Kidney (tissue), 13 donors: ENCODE measurements at regions not wholly inside any gene's neighbourhood (a gene's known extent, or its start where the extent isn't known, plus 50 kb on each side); places are given as distances from the start of the nearest gene placed in this dataset.
A peak's percentile ranks its signal among the peaks of the same experiment; 100 is the strongest.

Experiments used
- DNase-seq, 5 donors: peaks; one replicate each; pipeline ENCODE4 v3.0.0-alpha.2; 2013 to 2020
- FAIRE-seq: peaks from 2 replicates; lab custom pipeline; 2012; peaks lifted over from hg19 to GRCh38; lab: Jason Lieb, UNC
- H3K27ac ChIP-seq, 2 donors: one replicate each; pipeline ENCODE4 v1.7.0; 2013; ENCODE audit warnings: low read depth in 2 of 2, low read length in 2 of 2, inconsistent platforms in 1 of 2
- H3K27me3 ChIP-seq: one replicate; pipeline ENCODE4 v1.7.1; 2013; ENCODE audit warnings: low read length, inconsistent platforms; ENCODE audit not compliant: control insufficient read depth, insufficient read depth
- H3K36me3 ChIP-seq, 3 donors: one replicate each; pipeline versions ENCODE4 v1.7.0 to v1.7.1; 2013; ENCODE audit warnings: low read length in 3 of 3, control low read depth in 1 of 3, inconsistent platforms in 1 of 3; ENCODE audit not compliant: insufficient read depth in 3 of 3, control insufficient read depth in 2 of 3
- H3K4me1 ChIP-seq, 3 donors: one replicate each; pipeline versions ENCODE4 v1.7.0 to v1.7.1; 2013; ENCODE audit warnings: low read length in 3 of 3, inconsistent platforms in 1 of 3, low read depth in 1 of 3; ENCODE audit not compliant: control insufficient read depth in 2 of 3, insufficient read depth in 2 of 3
- H3K4me3 ChIP-seq, 3 donors: one replicate each; pipeline versions ENCODE4 v1.7.0 to v1.8.1; 2013; ENCODE audit warnings: low read length in 3 of 3, control low read depth in 1 of 3, inconsistent platforms in 1 of 3
- H3K9ac ChIP-seq, 3 donors: one replicate each; pipeline versions ENCODE4 v1.7.0 to v1.7.1; 2013; ENCODE audit warnings: low read length in 3 of 3, control low read depth in 1 of 3, inconsistent platforms in 1 of 3
- H3K9me3 ChIP-seq, 3 donors: one replicate each; pipeline versions ENCODE4 v1.7.0 to v1.7.1; 2013; ENCODE audit warnings: low read length in 3 of 3, control low read depth in 1 of 3, inconsistent platforms in 1 of 3; ENCODE audit not compliant: control insufficient read depth in 2 of 3, insufficient read depth in 1 of 3
- intact Hi-C: fragments of 100-400 bp; cut with DNase I; formaldehyde crosslinking; loops from one replicate; pipeline ENCODE4 v1.11.1; 2022
- TF ChIP-seq, protein P1 (sequence below): IDR thresholded peaks from 3 replicates; pipeline ENCODE4 v1.5.1; 2012; ENCODE audit warnings: mild to moderate bottlenecking, moderate library complexity, borderline replicate concordance; ENCODE audit not compliant: insufficient read depth; ENCODE audit errors: extremely low read depth
- donor health status: control.
- donor health status: control.
- donor health status: control.
- donor health status: control.
- donor health status: control.
- donor health status: DM: yes; HTN: yes; CAD: no.
- donor health status: Normal renal cell carcinoma (clear cell type).

DNA sequence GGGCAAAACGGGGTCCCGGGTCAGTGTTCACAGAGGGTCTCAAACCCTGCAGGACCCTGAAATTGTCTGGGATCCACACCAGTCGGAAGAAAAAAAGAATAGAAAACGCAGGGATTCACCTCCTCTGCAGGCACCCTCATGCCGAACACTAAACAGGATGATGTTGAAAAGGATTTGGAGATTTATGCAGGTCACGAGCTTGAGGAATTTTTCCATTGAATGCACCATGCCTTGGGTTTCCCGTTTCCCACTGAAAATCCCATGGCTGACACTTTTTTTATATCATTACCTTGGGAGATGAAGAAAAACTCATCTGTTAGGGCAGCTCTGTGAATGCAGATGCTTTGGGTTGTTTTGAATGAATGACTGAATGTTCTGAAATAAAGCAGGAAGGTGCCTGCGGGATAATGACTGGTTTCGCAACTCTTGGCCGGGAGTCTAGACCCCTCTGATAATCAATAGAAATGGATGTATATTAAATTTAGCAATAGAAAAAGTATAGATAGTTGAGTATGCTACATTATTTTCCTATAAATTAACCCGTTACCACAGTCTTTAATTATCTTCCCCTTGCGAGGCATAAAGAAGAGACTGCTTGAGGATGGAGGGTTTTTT is 147.5 kb upstream of the AFDN start:
- peak in 2 of 5 donors; percentile 66 to 76 for DNase-seq
- intact Hi-C loops, result no loop called here
- H3K9me3 ChIP-seq, result no peaks in the 10 kb centered on the region
- H3K27me3 ChIP-seq, result no peaks in the 10 kb centered on the region
- H3K27ac ChIP-seq, result no peak overlapping the region
- H3K9ac ChIP-seq, result no peak overlapping the region
- peaks cover 2 to 25% (median 21%) of the 10 kb centered on the region in 3 donors for H3K4me1 ChIP-seq
- H3K36me3 ChIP-seq, result no peaks in the 10 kb centered on the region
- FAIRE-seq, result no peak
- peak overlapping the region in 1 of 3 donors; percentile 31 for H3K4me3 ChIP-seq
- TF ChIP-seq, protein P1, sequence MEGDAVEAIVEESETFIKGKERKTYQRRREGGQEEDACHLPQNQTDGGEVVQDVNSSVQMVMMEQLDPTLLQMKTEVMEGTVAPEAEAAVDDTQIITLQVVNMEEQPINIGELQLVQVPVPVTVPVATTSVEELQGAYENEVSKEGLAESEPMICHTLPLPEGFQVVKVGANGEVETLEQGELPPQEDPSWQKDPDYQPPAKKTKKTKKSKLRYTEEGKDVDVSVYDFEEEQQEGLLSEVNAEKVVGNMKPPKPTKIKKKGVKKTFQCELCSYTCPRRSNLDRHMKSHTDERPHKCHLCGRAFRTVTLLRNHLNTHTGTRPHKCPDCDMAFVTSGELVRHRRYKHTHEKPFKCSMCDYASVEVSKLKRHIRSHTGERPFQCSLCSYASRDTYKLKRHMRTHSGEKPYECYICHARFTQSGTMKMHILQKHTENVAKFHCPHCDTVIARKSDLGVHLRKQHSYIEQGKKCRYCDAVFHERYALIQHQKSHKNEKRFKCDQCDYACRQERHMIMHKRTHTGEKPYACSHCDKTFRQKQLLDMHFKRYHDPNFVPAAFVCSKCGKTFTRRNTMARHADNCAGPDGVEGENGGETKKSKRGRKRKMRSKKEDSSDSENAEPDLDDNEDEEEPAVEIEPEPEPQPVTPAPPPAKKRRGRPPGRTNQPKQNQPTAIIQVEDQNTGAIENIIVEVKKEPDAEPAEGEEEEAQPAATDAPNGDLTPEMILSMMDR, result no peak

DNA sequence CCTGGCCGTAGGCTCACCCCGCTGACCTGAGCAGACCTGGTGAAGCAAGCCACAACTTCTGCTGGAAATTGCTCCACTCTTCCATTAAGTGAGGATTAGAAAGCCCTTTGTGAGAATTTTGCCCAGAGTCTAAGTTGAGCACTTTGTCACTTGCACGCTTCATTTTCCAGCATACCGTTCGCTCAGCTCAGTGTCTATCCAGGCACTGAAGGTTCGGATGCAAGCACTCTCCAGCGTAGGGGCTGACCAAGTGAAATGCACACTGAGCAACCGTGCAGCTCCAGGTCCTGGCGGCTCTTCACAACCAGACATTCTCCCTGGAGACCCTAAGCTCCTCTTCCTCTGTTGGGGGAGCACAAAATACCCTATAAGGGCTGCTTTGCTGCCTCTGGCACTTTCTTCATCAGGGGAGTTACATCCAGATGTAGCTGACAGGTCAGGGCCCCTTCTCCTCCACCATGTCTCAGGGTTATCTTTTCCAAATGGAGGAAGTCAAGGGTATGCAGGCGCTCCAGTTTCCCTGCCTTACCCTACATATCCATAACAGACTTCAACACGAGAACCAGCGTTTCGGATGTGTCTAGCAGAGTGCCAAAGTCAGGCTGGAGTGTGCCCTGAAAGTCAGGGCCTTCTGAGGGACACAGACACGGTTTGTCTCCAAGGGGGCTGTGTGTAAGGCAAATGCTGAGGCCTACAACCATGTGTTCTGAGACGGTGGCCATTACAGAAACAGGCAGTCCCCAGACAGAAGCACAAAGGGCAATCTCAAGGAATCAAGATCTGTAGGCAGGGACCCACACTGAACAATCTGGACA is 146.7 kb upstream of the AFDN start:
- H3K27me3 ChIP-seq, result no peaks in the 10 kb centered on the region
- H3K9me3 ChIP-seq, result no peaks in the 10 kb centered on the region
- intact Hi-C loops, result no loop called here
- no peaks in the 10 kb centered on the region for H3K36me3 ChIP-seq
- TF ChIP-seq, protein P1, result no peak
- H3K4me1 ChIP-seq, result peaks cover 2 to 25% (median 21%) of the 10 kb centered on the region in 3 donors
- FAIRE-seq (no peak), DNase-seq (no peak)
- H3K27ac ChIP-seq, result no peak overlapping the region
- no peak overlapping the region for H3K4me3 ChIP-seq
- H3K9ac ChIP-seq, result no peak overlapping the region

- FAIRE-seq (no peak), DNase-seq (no peak)
- Histone ChIP-seq H3K4me3 (no peak overlapping the region), H3K36me3 (no peaks in the 10 kb centered on the region), H3K27ac (no peak overlapping the region), H3K9ac (no peak overlapping the region), H3K4me1 (peaks cover 2 to 20% (median 20%) of the 10 kb centered on the region in 3 donors), H3K9me3 (no peaks in the 10 kb centered on the region), H3K27me3 (no peaks in the 10 kb centered on the region)
- intact Hi-C loops, result no loop called here
- TF ChIP-seq, protein P1, result no peak
Measured at GRCh38 chr6:167680605-167681149, 146.0 kb upstream of the AFDN start.
